Cardiac muscle cell (in vitro differentiated cells and primary cell): ENCODE measurements at regions not wholly inside any gene's neighbourhood (a gene's known extent, or its start where the extent isn't known, plus 50 kb on each side); places are given as distances from the start of the nearest gene placed in this dataset.

ENCODE experiments used
- DNase-seq, 2 donors: peaks; one replicate each; pipeline versions ENCODE4 v3.0.0 to v3.0.0-alpha.2; 2010 to 2017; ENCODE audit warnings: low read depth in 1 of 2, low spot score in 1 of 2
- H3K27ac ChIP-seq: fragments of 200-600 bp; sonication (generic); 2 replicates; pipeline ENCODE4 v1.5.1; 2016
- H3K27me3 ChIP-seq: fragments of 200-600 bp; sonication (generic); 2 replicates; pipeline ENCODE4 v1.6.0; 2016; ENCODE audit warnings: control low read depth
- H3K36me3 ChIP-seq: fragments of 200-600 bp; sonication (generic); 2 replicates; pipeline ENCODE4 v1.5.1; 2016; ENCODE audit warnings: control low read depth
- H3K4me1 ChIP-seq: fragments of 200-600 bp; sonication (generic); 2 replicates; pipeline ENCODE4 v1.8.1; 2017; ENCODE audit warnings: low read depth, mild to moderate bottlenecking, mixed run types
- H3K4me3 ChIP-seq: fragments of 200-600 bp; sonication (generic); 2 replicates; pipeline ENCODE4 v1.5.1; 2016; ENCODE audit warnings: mild to moderate bottlenecking
- H3K9me3 ChIP-seq: fragments of 200-600 bp; sonication (generic); 2 replicates; pipeline ENCODE4 v1.5.1; 2017; ENCODE audit warnings: low read depth, mild to moderate bottlenecking, control low read depth
- TF ChIP-seq, protein P1 (sequence below): IDR thresholded peaks from 2 replicates; pipeline ENCODE4 v1.5.1; 2012; ENCODE audit warnings: low read depth, mild to moderate bottlenecking, low read length

DNA sequence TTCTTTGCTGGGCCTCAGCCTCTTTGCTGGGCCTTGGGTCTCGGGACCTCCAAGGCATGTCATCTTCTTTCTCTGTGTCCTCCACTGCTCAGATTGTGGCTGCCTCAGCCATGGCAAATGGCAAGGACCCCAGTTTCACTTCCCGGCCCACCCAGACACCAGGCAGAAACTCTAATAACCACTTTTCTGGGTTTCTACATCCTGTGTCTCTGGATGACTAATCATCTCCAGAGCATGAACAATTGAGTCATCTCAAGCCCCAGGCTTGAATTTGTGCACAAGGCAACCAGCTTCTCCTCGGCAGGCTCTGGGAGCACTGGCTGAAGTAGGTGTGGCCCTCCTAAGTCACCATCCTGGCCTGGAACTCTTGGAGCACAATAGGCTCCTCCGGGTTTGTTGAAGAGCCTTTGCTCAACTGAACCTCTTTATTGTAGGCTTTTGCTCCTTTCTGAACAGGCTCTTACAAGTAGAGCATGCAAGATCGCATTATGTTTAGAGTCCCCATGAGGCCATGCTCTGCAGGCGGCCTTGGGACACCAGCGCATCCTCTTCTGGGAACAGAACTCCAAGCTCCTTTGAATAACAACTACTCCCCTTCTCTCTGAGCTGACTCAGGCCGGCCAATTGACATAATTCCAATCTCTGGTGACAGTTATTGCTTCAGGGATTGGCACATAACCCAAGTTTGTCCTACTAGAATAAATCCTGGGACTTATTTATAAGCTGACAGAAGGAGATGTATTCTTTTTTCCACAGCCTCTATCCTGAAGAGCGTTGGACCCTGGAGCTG is 218.1 kb downstream of the WDR11 start:
- Histone ChIP-seq H3K36me3 (no peaks in the 10 kb centered on the region), H3K4me3 (no peak overlapping the region), H3K9me3 (no peaks in the 10 kb centered on the region), H3K4me1 (peaks cover 12% of the 10 kb centered on the region), H3K27ac (no peak overlapping the region), H3K27me3 (no peaks in the 10 kb centered on the region)
- peak in 1 of 2 donors; percentile 5 for DNase-seq
- TF ChIP-seq, protein P1, sequence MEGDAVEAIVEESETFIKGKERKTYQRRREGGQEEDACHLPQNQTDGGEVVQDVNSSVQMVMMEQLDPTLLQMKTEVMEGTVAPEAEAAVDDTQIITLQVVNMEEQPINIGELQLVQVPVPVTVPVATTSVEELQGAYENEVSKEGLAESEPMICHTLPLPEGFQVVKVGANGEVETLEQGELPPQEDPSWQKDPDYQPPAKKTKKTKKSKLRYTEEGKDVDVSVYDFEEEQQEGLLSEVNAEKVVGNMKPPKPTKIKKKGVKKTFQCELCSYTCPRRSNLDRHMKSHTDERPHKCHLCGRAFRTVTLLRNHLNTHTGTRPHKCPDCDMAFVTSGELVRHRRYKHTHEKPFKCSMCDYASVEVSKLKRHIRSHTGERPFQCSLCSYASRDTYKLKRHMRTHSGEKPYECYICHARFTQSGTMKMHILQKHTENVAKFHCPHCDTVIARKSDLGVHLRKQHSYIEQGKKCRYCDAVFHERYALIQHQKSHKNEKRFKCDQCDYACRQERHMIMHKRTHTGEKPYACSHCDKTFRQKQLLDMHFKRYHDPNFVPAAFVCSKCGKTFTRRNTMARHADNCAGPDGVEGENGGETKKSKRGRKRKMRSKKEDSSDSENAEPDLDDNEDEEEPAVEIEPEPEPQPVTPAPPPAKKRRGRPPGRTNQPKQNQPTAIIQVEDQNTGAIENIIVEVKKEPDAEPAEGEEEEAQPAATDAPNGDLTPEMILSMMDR = no peak

GRCh38 chr10:121070275-121071070 is 219.3 kb downstream of the WDR11 start:
- no peak overlapping the region for H3K4me3 ChIP-seq
- H3K36me3 ChIP-seq = no peaks in the 10 kb centered on the region
- peak in 1 of 2 donors; percentile 12 for DNase-seq
- no peaks in the 10 kb centered on the region for H3K27me3 ChIP-seq
- no peaks in the 10 kb centered on the region for H3K9me3 ChIP-seq
- H3K27ac ChIP-seq = no peak overlapping the region
- TF ChIP-seq, protein P1 = no peak
- H3K4me1 ChIP-seq = peaks cover 8% of the 10 kb centered on the region

GRCh38 chr10:121071901-121072300 is 220.7 kb downstream of the WDR11 start:
- Histone ChIP-seq H3K9me3 (no peaks in the 10 kb centered on the region), H3K36me3 (no peaks in the 10 kb centered on the region), H3K27ac (no peak overlapping the region), H3K4me1 (peaks cover 14% of the 10 kb centered on the region), H3K4me3 (no peak overlapping the region), H3K27me3 (no peaks in the 10 kb centered on the region)
- TF ChIP-seq, protein P1 = no peak
- no peak for DNase-seq

- TF ChIP-seq, protein P1 = no peak
- H3K4me1 ChIP-seq = peaks cover 29% of the 10 kb centered on the region
- no peaks in the 10 kb centered on the region for H3K36me3 ChIP-seq
- H3K27me3 ChIP-seq = no peaks in the 10 kb centered on the region
- DNase-seq = peak in 1 of 2 donors; percentile 61
- no peaks in the 10 kb centered on the region for H3K9me3 ChIP-seq
- no peak overlapping the region for H3K4me3 ChIP-seq
- peak overlapping the region; percentile 31 for H3K27ac ChIP-seq
Observed at GRCh38 chr10:121073728-121074127, 222.6 kb downstream of the WDR11 start.

DNA sequence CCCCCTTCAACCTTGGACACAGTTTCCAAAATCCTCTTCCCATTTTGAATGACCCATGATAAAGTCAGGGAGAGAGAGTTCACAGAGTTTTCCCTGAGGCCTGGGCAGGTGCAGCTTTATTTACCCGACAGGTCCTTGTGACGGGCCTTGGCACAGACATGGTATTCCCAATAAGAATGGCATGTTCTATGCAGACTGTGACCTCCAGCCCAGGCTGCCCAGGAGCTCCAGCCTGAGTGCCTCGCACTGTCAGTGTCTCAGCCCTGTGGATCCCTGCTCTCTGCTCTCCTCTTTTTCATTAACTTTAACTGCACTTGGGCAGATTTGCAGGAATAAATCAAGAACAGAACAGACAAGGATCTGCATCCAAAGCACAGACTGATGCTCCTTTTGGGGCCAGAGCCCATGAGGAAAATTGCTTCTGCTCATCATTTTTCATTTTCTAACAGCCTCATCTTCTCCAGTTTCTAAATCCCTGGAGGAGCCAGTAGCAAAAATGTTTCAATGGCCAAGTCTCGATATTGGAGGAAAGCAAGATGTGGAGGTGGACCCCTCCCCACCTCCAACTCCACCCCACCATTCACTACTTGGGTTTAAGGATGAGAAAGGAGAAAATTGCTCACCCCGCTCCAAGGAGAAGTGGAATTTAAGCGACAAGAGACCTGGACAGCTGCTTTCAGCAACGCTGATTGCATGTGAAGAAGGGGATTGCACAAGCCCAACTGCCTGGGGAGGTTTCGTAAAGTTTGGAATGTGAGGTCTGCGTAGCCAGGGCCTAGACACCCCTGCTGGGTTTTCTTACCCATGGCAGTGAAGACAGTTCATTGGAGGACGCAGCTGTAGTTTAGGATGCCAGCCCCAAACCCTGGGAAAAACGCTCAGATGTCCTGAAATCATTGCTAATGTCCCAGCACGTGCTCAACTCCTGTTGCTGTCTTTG is 225.9 kb downstream of the WDR11 start:
- Histone ChIP-seq H3K4me1 (peaks cover 51% of the 10 kb centered on the region), H3K27me3 (no peaks in the 10 kb centered on the region), H3K4me3 (no peak overlapping the region), H3K27ac (peak overlapping the region; percentile 18), H3K36me3 (no peaks in the 10 kb centered on the region), H3K9me3 (no peaks in the 10 kb centered on the region)
- peak; percentile 62 to 91 for DNase-seq
- TF ChIP-seq, protein P1 = no peak
